KMS-11 (cell line): ENCODE measurements at regions not wholly inside any gene's neighbourhood (a gene's known extent, or its start where the extent isn't known, plus 50 kb on each side); places are given as distances from the start of the nearest gene placed in this dataset.

Source experiments
- H2AFZ ChIP-seq: fragments of 200-600 bp; sonication (generic); 2 replicates; pipeline ENCODE4 v1.6.1; 2016; ENCODE audit warnings: antibody characterized with exemption, mixed run types, low read depth
- H3K27ac ChIP-seq: fragments of 200-600 bp; sonication (generic); 2 replicates; pipeline ENCODE4 v1.6.1; 2016; ENCODE audit warnings: mild to moderate bottlenecking, mixed run types
- H3K27me3 ChIP-seq: fragments of 200-600 bp; sonication (generic); 2 replicates; pipeline ENCODE4 v1.6.1; 2017; ENCODE audit warnings: mild to moderate bottlenecking, low read depth, mixed run types, moderate library complexity; ENCODE audit not compliant: insufficient read depth
- H3K36me3 ChIP-seq: fragments of 200-600 bp; sonication (generic); 2 replicates; pipeline ENCODE4 v1.6.1; 2017; ENCODE audit warnings: mild to moderate bottlenecking, mixed run types; ENCODE audit not compliant: insufficient read depth
- H3K4me1 ChIP-seq: fragments of 200-600 bp; sonication (generic); 2 replicates; pipeline ENCODE4 v1.6.1; 2016; ENCODE audit warnings: mild to moderate bottlenecking, low read depth, mixed run types; ENCODE audit not compliant: poor library complexity, severe bottlenecking
- H3K4me2 ChIP-seq: fragments of 200-600 bp; sonication (generic); 2 replicates; pipeline ENCODE4 v1.7.0; 2016; ENCODE audit warnings: mild to moderate bottlenecking, mixed run types
- H3K4me3 ChIP-seq: fragments of 200-600 bp; sonication (generic); IDR thresholded peaks from 2 replicates; pipeline ENCODE4 v1.6.1; 2017; ENCODE audit warnings: low read depth, low read length, mixed read lengths; ENCODE audit not compliant: insufficient read depth
- H3K79me2 ChIP-seq: fragments of 200-600 bp; sonication (generic); 2 replicates; pipeline ENCODE4 v1.6.1; 2016; ENCODE audit warnings: low read depth, mixed run types; ENCODE audit not compliant: insufficient read depth
- H3K9ac ChIP-seq: fragments of 200-600 bp; sonication (generic); 2 replicates; pipeline ENCODE4 v1.6.1; 2016; ENCODE audit warnings: mild to moderate bottlenecking, mixed run types
- H4K20me1 ChIP-seq: fragments of 200-600 bp; sonication (generic); 2 replicates; pipeline ENCODE4 v1.6.1; 2016; ENCODE audit warnings: mild to moderate bottlenecking, mixed run types; ENCODE audit not compliant: insufficient read depth
- CTCF ChIP-seq: fragments of 200-600 bp; sonication (generic); conservative IDR thresholded peaks from 2 replicates; pipeline ENCODE4 v1.6.1; 2017; ENCODE audit warnings: low read depth, mild to moderate bottlenecking, antibody characterized with exemption, low read length, moderate library complexity, mixed read lengths

GRCh38 chr9:28342815-28343338 lies 769.6 kb upstream of the C9orf72 start:
- Histone ChIP-seq H3K4me1 (no peaks in the 10 kb centered on the region), H3K4me2 (no peak overlapping the region), H4K20me1 (no peaks in the 10 kb centered on the region), H2AFZ (no peak overlapping the region), H3K9ac (no peak overlapping the region), H3K4me3 (no peak overlapping the region), H3K27ac (no peak overlapping the region), H3K36me3 (no peaks in the 10 kb centered on the region), H3K79me2 (no peaks in the 10 kb centered on the region), H3K27me3 (no peaks in the 10 kb centered on the region)
- no peak for TF ChIP-seq CTCF

GRCh38 chr9:28363151-28363562 lies 789.9 kb upstream of the C9orf72 start:
- Histone ChIP-seq H3K4me1 (no peaks in the 10 kb centered on the region), H3K27ac (no peak overlapping the region), H3K4me2 (no peak overlapping the region), H2AFZ (no peak overlapping the region), H3K79me2 (no peaks in the 10 kb centered on the region), H4K20me1 (no peaks in the 10 kb centered on the region), H3K36me3 (no peaks in the 10 kb centered on the region), H3K27me3 (no peaks in the 10 kb centered on the region), H3K9ac (no peak overlapping the region), H3K4me3 (no peak overlapping the region)
- no peak for TF ChIP-seq CTCF

GRCh38 chr9:28365020-28365640 lies 791.8 kb upstream of the C9orf72 start:
- no peaks in the 10 kb centered on the region for H3K79me2 ChIP-seq
- no peaks in the 10 kb centered on the region for H3K27me3 ChIP-seq
- TF ChIP-seq CTCF, result no peak
- no peak overlapping the region for H3K9ac ChIP-seq
- H3K36me3 ChIP-seq, result no peaks in the 10 kb centered on the region
- no peak overlapping the region for H3K4me3 ChIP-seq
- H3K4me1 ChIP-seq, result no peaks in the 10 kb centered on the region
- H3K27ac ChIP-seq, result no peak overlapping the region
- H3K4me2 ChIP-seq, result no peak overlapping the region
- no peaks in the 10 kb centered on the region for H4K20me1 ChIP-seq
- no peak overlapping the region for H2AFZ ChIP-seq

- Histone ChIP-seq H2AFZ (no peak overlapping the region), H4K20me1 (no peaks in the 10 kb centered on the region), H3K27ac (no peak overlapping the region), H3K4me2 (no peak overlapping the region), H3K79me2 (no peaks in the 10 kb centered on the region), H3K4me3 (no peak overlapping the region), H3K27me3 (no peaks in the 10 kb centered on the region), H3K9ac (no peak overlapping the region), H3K36me3 (no peaks in the 10 kb centered on the region), H3K4me1 (no peaks in the 10 kb centered on the region)
- TF ChIP-seq CTCF, result no peak
These were observed 792.4 kb upstream of the C9orf72 start for GRCh38 chr9:28365728-28366127.
